OCI-LY1 (cell line): ENCODE measurements at regions not wholly inside any gene's neighbourhood (a gene's known extent, or its start where the extent isn't known, plus 50 kb on each side); places are given as distances from the start of the nearest gene placed in this dataset.

Experiments
- H2AFZ ChIP-seq: fragments of 200-600 bp; sonication (generic), shearing (Covaris generic); 2 replicates; pipeline ENCODE4 v1.6.0; 2014; ENCODE audit warnings: antibody characterized with exemption, mild to moderate bottlenecking, low read length
- H3F3A ChIP-seq: fragments of 200-600 bp; sonication (generic), shearing (Covaris generic); 2 replicates; pipeline ENCODE4 v1.6.0; 2014; ENCODE audit warnings: mild to moderate bottlenecking, antibody characterized with exemption, low read length, moderate library complexity; ENCODE audit not compliant: insufficient read depth
- H3K27ac ChIP-seq: fragments of 200-600 bp; sonication (generic); 2 replicates; pipeline ENCODE4 v1.5.1; 2014; ENCODE audit warnings: low read length, mixed run types, mild to moderate bottlenecking, low read depth; ENCODE audit not compliant: poor library complexity, severe bottlenecking
- H3K27me3 ChIP-seq: fragments of 200-600 bp; sonication (generic); 2 replicates; pipeline ENCODE4 v1.6.0; 2014; ENCODE audit warnings: antibody characterized with exemption, mild to moderate bottlenecking, low read length, moderate library complexity; ENCODE audit not compliant: insufficient read depth
- H3K36me3 ChIP-seq: fragments of 200-600 bp; sonication (generic); 2 replicates; pipeline ENCODE4 v1.6.1; 2014; ENCODE audit warnings: mild to moderate bottlenecking, antibody characterized with exemption, low read length, moderate library complexity, mixed read lengths; ENCODE audit not compliant: insufficient read depth
- H3K4me1 ChIP-seq: fragments of 200-600 bp; sonication (generic); 2 replicates; pipeline ENCODE4 v1.5.1; 2014; ENCODE audit warnings: mild to moderate bottlenecking, low read length, moderate library complexity; ENCODE audit not compliant: insufficient read depth, severe bottlenecking
- H3K4me2 ChIP-seq: fragments of 200-600 bp; sonication (generic), shearing (Covaris generic); 2 replicates; pipeline ENCODE4 v1.6.1; 2014; ENCODE audit warnings: low read length
- H3K4me3 ChIP-seq: fragments of 200-600 bp; sonication (generic); 2 replicates; pipeline ENCODE4 v1.5.1; 2014; ENCODE audit warnings: low read length, low read depth, mild to moderate bottlenecking, mixed read lengths; ENCODE audit not compliant: poor library complexity, severe bottlenecking
- H3K79me2 ChIP-seq: fragments of 200-600 bp; shearing (Covaris generic); 2 replicates; pipeline ENCODE4 v1.6.1; 2016; ENCODE audit warnings: mixed run types, low read length, mixed read lengths; ENCODE audit not compliant: insufficient read depth
- H3K9ac ChIP-seq: fragments of 200-600 bp; sonication (generic), shearing (Covaris generic); 2 replicates; pipeline ENCODE4 v1.6.1; 2014; ENCODE audit warnings: mild to moderate bottlenecking, low read length, mixed read lengths
- H3K9me2 ChIP-seq: fragments of 200-600 bp; sonication (generic), shearing (Covaris generic); 2 replicates; pipeline ENCODE4 v1.6.1; 2014; ENCODE audit warnings: low read depth, mild to moderate bottlenecking, low read length, mixed read lengths
- H3K9me3 ChIP-seq: fragments of 200-600 bp; shearing (Covaris generic); 2 replicates; pipeline ENCODE4 v1.6.1; 2014; ENCODE audit warnings: low read length, mixed read lengths
- H4K20me1 ChIP-seq: fragments of 200-600 bp; sonication (generic), shearing (Covaris generic); 2 replicates; pipeline ENCODE4 v1.6.0; 2016; ENCODE audit warnings: mild to moderate bottlenecking, low read length; ENCODE audit not compliant: insufficient read depth
- EZH2 ChIP-seq: fragments of 200-600 bp; sonication (generic), shearing (Covaris generic); IDR thresholded peaks from 2 replicates; pipeline ENCODE4 v1.8.0; 2017; ENCODE audit warnings: borderline replicate concordance, mixed run types, mild to moderate bottlenecking, antibody characterized with exemption, low read length, moderate library complexity, mixed read lengths
- TF ChIP-seq, protein P1 (sequence below): fragments of 200-600 bp; sonication (generic), shearing (Covaris generic); IDR thresholded peaks from 2 replicates; pipeline ENCODE4 v1.5.1; 2017; ENCODE audit warnings: mild to moderate bottlenecking, antibody characterized with exemption, low read length, moderate library complexity, mixed read lengths

GRCh38 chr9:113658545-113658895 lies 195.0 kb downstream of the RGS3 start:
- no peaks in the 10 kb centered on the region for H3K27me3 ChIP-seq
- no peaks in the 10 kb centered on the region for H3K79me2 ChIP-seq
- no peaks in the 10 kb centered on the region for H3K36me3 ChIP-seq
- H3K9me3 ChIP-seq, result no peaks in the 10 kb centered on the region
- no peaks in the 10 kb centered on the region for H3F3A ChIP-seq
- H2AFZ ChIP-seq, result no peak overlapping the region
- no peak overlapping the region for H3K4me2 ChIP-seq
- TF ChIP-seq, protein P1, sequence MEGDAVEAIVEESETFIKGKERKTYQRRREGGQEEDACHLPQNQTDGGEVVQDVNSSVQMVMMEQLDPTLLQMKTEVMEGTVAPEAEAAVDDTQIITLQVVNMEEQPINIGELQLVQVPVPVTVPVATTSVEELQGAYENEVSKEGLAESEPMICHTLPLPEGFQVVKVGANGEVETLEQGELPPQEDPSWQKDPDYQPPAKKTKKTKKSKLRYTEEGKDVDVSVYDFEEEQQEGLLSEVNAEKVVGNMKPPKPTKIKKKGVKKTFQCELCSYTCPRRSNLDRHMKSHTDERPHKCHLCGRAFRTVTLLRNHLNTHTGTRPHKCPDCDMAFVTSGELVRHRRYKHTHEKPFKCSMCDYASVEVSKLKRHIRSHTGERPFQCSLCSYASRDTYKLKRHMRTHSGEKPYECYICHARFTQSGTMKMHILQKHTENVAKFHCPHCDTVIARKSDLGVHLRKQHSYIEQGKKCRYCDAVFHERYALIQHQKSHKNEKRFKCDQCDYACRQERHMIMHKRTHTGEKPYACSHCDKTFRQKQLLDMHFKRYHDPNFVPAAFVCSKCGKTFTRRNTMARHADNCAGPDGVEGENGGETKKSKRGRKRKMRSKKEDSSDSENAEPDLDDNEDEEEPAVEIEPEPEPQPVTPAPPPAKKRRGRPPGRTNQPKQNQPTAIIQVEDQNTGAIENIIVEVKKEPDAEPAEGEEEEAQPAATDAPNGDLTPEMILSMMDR, result no peak
- TF ChIP-seq EZH2, result no peak
- H3K4me1 ChIP-seq, result peaks cover 9% of the 10 kb centered on the region
- H3K9ac ChIP-seq, result no peak overlapping the region
- no peaks in the 10 kb centered on the region for H3K9me2 ChIP-seq
- no peaks in the 10 kb centered on the region for H4K20me1 ChIP-seq
- H3K4me3 ChIP-seq, result no peak overlapping the region
- no peak overlapping the region for H3K27ac ChIP-seq

GRCh38 chr9:113659039-113659438 lies 195.5 kb downstream of the RGS3 start:
- Histone ChIP-seq H3K9me3 (no peaks in the 10 kb centered on the region), H3K4me3 (no peak overlapping the region), H4K20me1 (no peaks in the 10 kb centered on the region), H3K9me2 (no peaks in the 10 kb centered on the region), H3K27me3 (no peaks in the 10 kb centered on the region), H3K4me1 (peaks cover 9% of the 10 kb centered on the region), H3K36me3 (no peaks in the 10 kb centered on the region), H3K9ac (no peak overlapping the region), H3K27ac (no peak overlapping the region), H3K4me2 (no peak overlapping the region), H3F3A (no peaks in the 10 kb centered on the region), H3K79me2 (no peaks in the 10 kb centered on the region), H2AFZ (no peak overlapping the region)
- no peak for TF ChIP-seq EZH2
- TF ChIP-seq, protein P1, result no peak

DNA sequence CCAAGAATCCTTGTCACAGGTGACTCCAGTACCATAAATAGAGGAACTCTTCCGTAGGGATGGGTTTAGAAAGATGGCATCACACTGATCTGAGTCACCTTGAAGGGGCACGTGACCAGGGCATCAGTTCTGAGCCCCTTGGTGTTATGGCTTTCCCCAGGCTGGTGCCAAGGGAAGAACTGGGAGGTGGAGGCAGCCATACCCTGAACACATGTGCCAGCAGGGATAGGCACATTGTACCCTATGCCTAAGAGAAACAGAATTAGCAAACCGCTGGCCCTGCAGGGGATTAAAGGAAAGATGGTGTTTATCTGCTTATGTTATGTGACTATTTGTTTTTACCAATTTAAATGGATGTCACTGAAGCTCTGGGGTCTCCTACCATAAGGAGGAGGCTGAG lies 196.2 kb downstream of the RGS3 start:
- no peak overlapping the region for H3K9ac ChIP-seq
- H4K20me1 ChIP-seq, result no peaks in the 10 kb centered on the region
- no peak overlapping the region for H3K4me2 ChIP-seq
- H3K9me2 ChIP-seq, result no peaks in the 10 kb centered on the region
- no peak overlapping the region for H3K27ac ChIP-seq
- peaks cover 9% of the 10 kb centered on the region for H3K4me1 ChIP-seq
- H3F3A ChIP-seq, result no peaks in the 10 kb centered on the region
- no peak overlapping the region for H2AFZ ChIP-seq
- H3K4me3 ChIP-seq, result no peak overlapping the region
- H3K79me2 ChIP-seq, result no peaks in the 10 kb centered on the region
- TF ChIP-seq, protein P1, result no peak
- TF ChIP-seq EZH2, result no peak
- H3K9me3 ChIP-seq, result no peaks in the 10 kb centered on the region
- no peaks in the 10 kb centered on the region for H3K27me3 ChIP-seq
- H3K36me3 ChIP-seq, result no peaks in the 10 kb centered on the region
